Spinal cord (tissue), 9 donors: ENCODE measurements at regions not wholly inside any gene's neighbourhood (a gene's known extent, or its start where the extent isn't known, plus 50 kb on each side); places are given as distances from the start of the nearest gene placed in this dataset.
"Not testable (repeated sequence)": the region's sequence is repeated elsewhere in the genome, so short reads cannot be mapped to it uniquely, and the experiment has no call there.

Experiments
- DNase-seq, 6 donors: peaks; one replicate each; pipeline versions ENCODE4 v3.0.0 to v3.0.0-alpha.2; 2013 to 2015; ENCODE audit warnings: low spot score in 6 of 6, low read depth in 4 of 6
- H3K27ac ChIP-seq: one replicate; pipeline ENCODE4 v1.5.1; 2013; ENCODE audit warnings: low read depth, low read length, control low read depth
- H3K27me3 ChIP-seq: one replicate; pipeline ENCODE4 v1.6.1; 2013; ENCODE audit warnings: low read length; ENCODE audit not compliant: control insufficient read depth, insufficient read depth
- H3K36me3 ChIP-seq: one replicate; pipeline ENCODE4 v1.6.1; 2013; ENCODE audit warnings: low read length; ENCODE audit not compliant: control insufficient read depth, insufficient read depth
- H3K4me1 ChIP-seq: one replicate; pipeline ENCODE4 v1.6.1; 2013; ENCODE audit warnings: low read length; ENCODE audit not compliant: control insufficient read depth, insufficient read depth
- H3K4me3 ChIP-seq: one replicate; pipeline ENCODE4 v1.5.1; 2013; ENCODE audit warnings: low read depth, low read length, control low read depth
- H3K9me3 ChIP-seq: one replicate; pipeline ENCODE4 v1.6.1; 2013; ENCODE audit warnings: low read length; ENCODE audit not compliant: control insufficient read depth, insufficient read depth
- WGBS: methylation state at CpG from one replicate; pipeline ENCODE4 v1.1.5; 2013; ENCODE audit warnings: missing lambda C conversion rate; ENCODE audit not compliant: insufficient coverage; 5-methylcytosine and 5-hydroxymethylcytosine counted together
- donor health status: healthy.

DNA sequence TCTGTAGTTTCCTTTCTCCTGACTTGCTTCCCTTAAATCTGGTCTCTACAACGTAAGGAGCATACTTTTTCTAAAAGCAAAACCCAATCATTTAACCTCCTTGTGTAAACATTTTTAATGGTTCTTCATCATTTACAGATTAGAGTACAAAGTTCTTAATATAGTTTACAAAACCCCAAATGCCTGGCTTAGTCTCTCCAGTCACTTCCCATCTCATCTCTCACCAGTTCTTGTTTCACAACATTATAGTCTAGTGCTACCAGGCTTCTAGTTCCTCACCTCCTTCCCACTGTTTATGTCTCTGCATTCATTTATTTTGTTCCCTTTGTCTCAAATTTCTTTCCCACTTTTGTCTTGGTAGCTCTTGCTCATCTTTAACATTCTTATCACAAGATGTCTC is 168.4 kb downstream of the FASLG start:
- WGBS = no CpG with 5 or more reads among the region's 1 CpG
- no peaks in the 10 kb centered on the region for H3K36me3 ChIP-seq
- no peaks in the 10 kb centered on the region for H3K9me3 ChIP-seq
- H3K27me3 ChIP-seq = no peaks in the 10 kb centered on the region
- DNase-seq = no peak
- no peak overlapping the region for H3K4me3 ChIP-seq
- no peaks in the 10 kb centered on the region for H3K4me1 ChIP-seq
- H3K27ac ChIP-seq = no peak overlapping the region

- WGBS = 82% methylated on average over 1 of the region's 2 CpGs
- no peak for DNase-seq
Observed at GRCh38 chr1:172827841-172828240, 168.9 kb downstream of the FASLG start.

GRCh38 chr1:172832006-172832725 is 173.3 kb downstream of the FASLG start:
- no peaks in the 10 kb centered on the region for H3K4me1 ChIP-seq
- no CpG with 5 or more reads among the region's 1 CpG for WGBS
- H3K27ac ChIP-seq = no peak overlapping the region
- H3K4me3 ChIP-seq = no peak overlapping the region
- DNase-seq = no peak
- H3K27me3 ChIP-seq = no peaks in the 10 kb centered on the region
- H3K36me3 ChIP-seq = no peaks in the 10 kb centered on the region
- H3K9me3 ChIP-seq = no peaks in the 10 kb centered on the region

More at GRCh38 chr1:172827841-172828240, 168.9 kb downstream of the FASLG start:
- H3K4me3 ChIP-seq = no peak overlapping the region
- no peaks in the 10 kb centered on the region for H3K9me3 ChIP-seq
- H3K36me3 ChIP-seq = no peaks in the 10 kb centered on the region
- no peak overlapping the region for H3K27ac ChIP-seq
- no peaks in the 10 kb centered on the region for H3K4me1 ChIP-seq
- H3K27me3 ChIP-seq = no peaks in the 10 kb centered on the region

GRCh38 chr1:172833954-172834353 is 175.1 kb downstream of the FASLG start:
- Histone ChIP-seq H3K4me1 (no peaks in the 10 kb centered on the region), H3K9me3 (no peaks in the 10 kb centered on the region), H3K27ac (no peak overlapping the region), H3K4me3 (no peak overlapping the region), H3K27me3 (no peaks in the 10 kb centered on the region), H3K36me3 (no peaks in the 10 kb centered on the region)
- 60% methylated on average over 1 of the region's 2 CpGs for WGBS
- DNase-seq = no peak

DNA sequence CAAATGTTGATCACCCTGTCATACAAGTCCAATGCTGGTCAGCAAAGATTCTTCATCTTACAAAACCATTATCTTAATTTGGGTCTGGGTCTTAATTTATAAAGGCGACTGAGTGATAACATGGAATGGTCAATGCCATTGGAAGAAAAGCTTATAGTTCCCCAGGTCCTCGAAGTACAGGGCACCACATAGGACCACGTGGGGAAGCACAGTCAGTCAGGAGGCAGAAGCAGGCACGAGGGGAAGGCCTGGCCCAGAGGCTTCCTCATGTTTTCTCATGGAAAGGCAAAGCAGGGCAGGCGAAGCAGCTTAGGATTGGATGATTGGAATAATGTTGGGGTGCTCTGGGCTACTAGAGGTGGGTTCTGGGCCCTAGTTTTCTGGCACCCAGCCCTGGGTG is 175.7 kb downstream of the FASLG start:
- no peak overlapping the region for H3K27ac ChIP-seq
- no peaks in the 10 kb centered on the region for H3K4me1 ChIP-seq
- no peaks in the 10 kb centered on the region for H3K9me3 ChIP-seq
- no peaks in the 10 kb centered on the region for H3K27me3 ChIP-seq
- WGBS = 86% methylated on average over 5 of the region's 5 CpGs
- H3K36me3 ChIP-seq = no peaks in the 10 kb centered on the region
- H3K4me3 ChIP-seq = no peak overlapping the region
- no peak for DNase-seq

DNA sequence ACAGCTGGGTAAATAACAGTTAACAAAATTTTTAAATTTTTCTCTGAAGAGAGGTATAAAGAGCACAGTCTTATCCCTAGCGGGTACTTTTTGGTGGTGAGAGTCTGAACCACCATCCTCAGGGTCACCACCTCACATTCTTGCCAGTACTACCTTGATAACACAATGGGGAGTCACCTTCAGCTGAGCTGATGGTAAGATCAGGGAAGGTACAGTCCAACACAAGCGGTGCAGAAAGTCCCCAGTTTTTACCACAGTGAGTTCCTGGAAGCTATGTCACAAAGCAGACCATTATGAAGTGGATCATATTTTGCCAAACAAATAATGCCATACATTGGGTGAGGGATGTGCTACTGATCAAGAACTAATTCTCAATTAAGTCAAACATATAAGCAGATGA is 176.9 kb downstream of the FASLG start:
- no peaks in the 10 kb centered on the region for H3K4me1 ChIP-seq
- no peaks in the 10 kb centered on the region for H3K27me3 ChIP-seq
- no peak for DNase-seq
- H3K9me3 ChIP-seq = no peaks in the 10 kb centered on the region
- H3K36me3 ChIP-seq = no peaks in the 10 kb centered on the region
- no peak overlapping the region for H3K27ac ChIP-seq
- no peak overlapping the region for H3K4me3 ChIP-seq
- no CpG with 5 or more reads among the region's 2 CpGs for WGBS

DNA sequence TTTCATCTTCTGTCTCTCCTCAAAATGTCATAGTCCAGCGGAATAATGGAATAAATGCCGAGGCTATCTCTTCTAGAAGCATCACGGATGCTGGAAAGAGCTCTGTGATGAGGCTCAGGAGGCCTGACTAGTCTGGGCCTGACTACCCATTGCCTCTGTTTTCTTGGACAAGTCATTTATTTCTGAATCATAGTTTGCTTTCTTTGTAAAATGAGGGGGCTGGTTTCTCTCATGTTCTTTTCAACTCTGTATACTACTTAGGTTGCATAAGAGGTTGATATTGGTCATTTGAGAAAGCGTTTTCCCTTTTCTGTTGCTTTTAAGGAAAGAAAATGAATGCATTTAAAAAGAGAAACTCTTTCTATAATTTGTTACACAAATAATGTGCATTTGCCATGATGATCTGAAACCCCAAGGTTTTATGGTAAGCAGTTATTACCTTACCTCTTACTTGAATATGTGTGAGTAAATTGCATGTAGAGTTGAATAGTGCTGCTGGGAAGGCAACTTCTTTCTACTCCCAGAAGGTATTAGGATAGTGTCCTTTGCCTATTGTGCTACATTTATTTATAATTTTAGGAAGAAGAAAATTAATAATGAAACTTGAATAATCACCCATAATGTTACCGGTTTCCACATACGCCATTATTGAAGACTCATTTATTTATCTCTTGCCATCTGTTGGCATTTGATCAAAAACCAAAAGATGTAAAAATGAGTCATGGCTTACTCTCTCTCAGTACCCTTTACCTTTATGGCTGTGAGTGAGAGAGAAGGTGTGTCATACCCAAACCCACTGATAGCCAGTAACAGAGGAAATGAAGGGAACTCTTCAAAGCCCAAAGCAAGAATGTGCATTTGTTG is 179.1 kb downstream of the FASLG start:
- WGBS = 78% methylated on average over 3 of the region's 6 CpGs
- Histone ChIP-seq H3K4me3 (no peak overlapping the region), H3K4me1 (no peaks in the 10 kb centered on the region), H3K27me3 (no peaks in the 10 kb centered on the region), H3K27ac (no peak overlapping the region), H3K36me3 (no peaks in the 10 kb centered on the region), H3K9me3 (no peaks in the 10 kb centered on the region)
- no peak for DNase-seq

DNA sequence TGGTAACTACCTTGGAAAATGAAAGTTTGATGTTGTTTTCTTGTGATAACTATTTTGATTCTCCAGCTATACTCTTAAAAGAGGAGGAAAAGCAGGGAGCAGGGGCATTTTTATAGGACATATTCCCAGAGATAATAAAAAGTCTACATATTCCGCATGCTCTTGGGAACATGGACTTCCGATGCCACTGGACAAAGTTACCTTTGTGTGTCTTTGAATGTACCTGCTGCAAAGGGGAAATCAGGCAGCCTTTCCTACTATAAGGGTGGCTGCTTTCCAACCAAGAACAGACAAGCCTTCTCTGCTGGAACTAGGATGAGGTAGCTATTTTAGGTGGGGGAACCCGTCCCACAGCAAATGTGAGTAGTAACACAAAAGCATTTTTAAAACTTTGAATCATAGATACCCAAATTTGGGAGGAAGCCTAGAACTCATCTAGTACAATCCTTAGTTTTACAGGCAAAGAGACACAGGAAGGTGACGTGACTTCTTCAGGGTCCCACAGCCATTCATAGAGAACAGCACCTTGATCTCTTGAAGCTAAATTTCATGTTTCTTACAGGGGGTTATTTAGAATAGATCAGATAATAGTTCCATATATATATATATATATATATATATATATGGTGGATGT is 179.9 kb downstream of the FASLG start:
- H3K4me1 ChIP-seq = no peaks in the 10 kb centered on the region
- no peak overlapping the region for H3K27ac ChIP-seq
- WGBS = 100% methylated on average over 1 of the region's 4 CpGs
- DNase-seq = no peak
- H3K9me3 ChIP-seq = no peaks in the 10 kb centered on the region
- no peaks in the 10 kb centered on the region for H3K27me3 ChIP-seq
- H3K36me3 ChIP-seq = no peaks in the 10 kb centered on the region
- no peak overlapping the region for H3K4me3 ChIP-seq

- 89% methylated on average over 3 of the region's 8 CpGs for WGBS
- not testable (repeated sequence) for H3K36me3 ChIP-seq, H3K27ac ChIP-seq
Observed at GRCh38 chr1:172839639-172840038, 180.7 kb downstream of the FASLG start.

More at GRCh38 chr1:172839639-172840038, 180.7 kb downstream of the FASLG start:
- H3K4me3 ChIP-seq, H3K4me1 ChIP-seq, DNase-seq, H3K9me3 ChIP-seq, H3K27me3 ChIP-seq: not testable (repeated sequence)
